Loucy (cell line): ENCODE measurements at regions not wholly inside any gene's neighbourhood (a gene's known extent, or its start where the extent isn't known, plus 50 kb on each side); places are given as distances from the start of the nearest gene placed in this dataset.

Experiments used
- H2AFZ ChIP-seq: fragments of 200-600 bp; sonication (generic); 2 replicates; pipeline ENCODE4 v1.6.0; 2016; ENCODE audit warnings: antibody characterized with exemption, mild to moderate bottlenecking, low read length, moderate library complexity
- H3F3A ChIP-seq: fragments of 200-600 bp; 2 replicates; pipeline ENCODE4 v1.6.0; 2016; ENCODE audit warnings: antibody characterized with exemption, low read depth, mild to moderate bottlenecking
- H3K27me3 ChIP-seq: fragments of 200-600 bp; sonication (generic); 2 replicates; pipeline ENCODE4 v1.6.1; 2014; ENCODE audit warnings: low read length, mild to moderate bottlenecking; ENCODE audit not compliant: insufficient read depth, poor library complexity, severe bottlenecking
- H3K36me3 ChIP-seq: fragments of 200-600 bp; sonication (generic); 2 replicates; pipeline ENCODE4 v1.6.1; 2016; ENCODE audit warnings: low read length; ENCODE audit not compliant: insufficient read depth
- H3K4me1 ChIP-seq: fragments of 200-600 bp; sonication (generic); 2 replicates; pipeline ENCODE4 v1.5.1; 2014; ENCODE audit warnings: low read length, mild to moderate bottlenecking; ENCODE audit not compliant: insufficient read depth, poor library complexity, severe bottlenecking
- H3K4me2 ChIP-seq: fragments of 200-600 bp; sonication (generic); 2 replicates; pipeline ENCODE4 v1.6.0; 2014; ENCODE audit warnings: antibody characterized with exemption, low read length, low read depth, mild to moderate bottlenecking; ENCODE audit not compliant: poor library complexity, severe bottlenecking
- H3K4me3 ChIP-seq: fragments of 200-600 bp; sonication (generic); 2 replicates; pipeline ENCODE4 v1.5.1; 2014; ENCODE audit warnings: low read length, mild to moderate bottlenecking, mixed read lengths; ENCODE audit not compliant: poor library complexity, severe bottlenecking
- H3K79me2 ChIP-seq: fragments of 200-600 bp; sonication (generic); 2 replicates; pipeline ENCODE4 v1.6.1; 2014; ENCODE audit warnings: low read length; ENCODE audit not compliant: insufficient read depth
- H3K9ac ChIP-seq: fragments of 200-600 bp; sonication (generic); 2 replicates; pipeline ENCODE4 v1.6.0; 2014; ENCODE audit warnings: mild to moderate bottlenecking, low read depth, low read length, moderate library complexity; ENCODE audit not compliant: poor library complexity, severe bottlenecking
- H3K9me2 ChIP-seq: fragments of 200-600 bp; sonication (generic); replicated peaks from 2 replicates; pipeline ENCODE4 v1.6.1; 2016; ENCODE audit warnings: low read depth, low read length, mixed read lengths
- H3K9me3 ChIP-seq: fragments of 200-600 bp; sonication (generic); 2 replicates; pipeline ENCODE4 v1.6.1; 2014; ENCODE audit warnings: mild to moderate bottlenecking, antibody characterized with exemption, low read length, low read depth; ENCODE audit not compliant: insufficient read depth
- H4K20me1 ChIP-seq: fragments of 200-600 bp; sonication (generic); 2 replicates; pipeline ENCODE4 v1.6.0; 2014; ENCODE audit warnings: antibody characterized with exemption, low read length, mild to moderate bottlenecking; ENCODE audit not compliant: insufficient read depth, poor library complexity, severe bottlenecking
- CTCF ChIP-seq: fragments of 200-600 bp; sonication (generic); conservative IDR thresholded peaks from 2 replicates; pipeline ENCODE4 v1.5.1; 2014; ENCODE audit warnings: mild to moderate bottlenecking, antibody characterized with exemption, low read length
- EZH2phosphoT487 ChIP-seq: fragments of 200-600 bp; IDR thresholded peaks from 2 replicates; pipeline ENCODE4 v1.6.1; 2018; ENCODE audit warnings: antibody characterized with exemption, mild to moderate bottlenecking, moderate library complexity, borderline replicate concordance

GRCh38 chr3:89576417-89576816 lies 469.0 kb downstream of the EPHA3 start:
- Histone ChIP-seq H3K36me3 (no peaks in the 10 kb centered on the region), H3K4me3 (no peak overlapping the region)

GRCh38 chr3:89577637-89578530 lies 470.5 kb downstream of the EPHA3 start:
- no peak overlapping the region for H3K9ac ChIP-seq
- no peaks in the 10 kb centered on the region for H3K9me2 ChIP-seq
- TF ChIP-seq EZH2phosphoT487 (no peak), CTCF (no peak)
- no peaks in the 10 kb centered on the region for H3K4me1 ChIP-seq
- no peak overlapping the region for H2AFZ ChIP-seq
- no peak overlapping the region for H3K4me2 ChIP-seq
- H3F3A ChIP-seq, result no peaks in the 10 kb centered on the region
- H3K4me3 ChIP-seq, result no peak overlapping the region
- H3K9me3 ChIP-seq, result no peaks in the 10 kb centered on the region
- no peaks in the 10 kb centered on the region for H4K20me1 ChIP-seq
- H3K79me2 ChIP-seq, result no peaks in the 10 kb centered on the region
- H3K27me3 ChIP-seq, result no peaks in the 10 kb centered on the region
- no peaks in the 10 kb centered on the region for H3K36me3 ChIP-seq

More at GRCh38 chr3:89576417-89576816, 469.0 kb downstream of the EPHA3 start:
- Histone ChIP-seq H3K27me3 (no peaks in the 10 kb centered on the region), H3K9me3 (no peaks in the 10 kb centered on the region), H3K4me1 (no peaks in the 10 kb centered on the region), H3K9me2 (no peaks in the 10 kb centered on the region), H4K20me1 (no peaks in the 10 kb centered on the region), H2AFZ (no peak overlapping the region), H3K4me2 (no peak overlapping the region), H3K79me2 (no peaks in the 10 kb centered on the region), H3F3A (no peaks in the 10 kb centered on the region), H3K9ac (no peak overlapping the region)
- no peak for TF ChIP-seq CTCF
- no peak for TF ChIP-seq EZH2phosphoT487

- TF ChIP-seq CTCF (no peak), EZH2phosphoT487 (no peak)
These were observed 473.4 kb downstream of the EPHA3 start for GRCh38 chr3:89580859-89581258.

More at GRCh38 chr3:89580859-89581258, 473.4 kb downstream of the EPHA3 start:
- H3K9me3 ChIP-seq, result no peaks in the 10 kb centered on the region
- no peaks in the 10 kb centered on the region for H3K27me3 ChIP-seq
- no peak overlapping the region for H2AFZ ChIP-seq
- no peak overlapping the region for H3K4me3 ChIP-seq
- no peaks in the 10 kb centered on the region for H3K36me3 ChIP-seq
- no peak overlapping the region for H3K9ac ChIP-seq
- no peaks in the 10 kb centered on the region for H3F3A ChIP-seq
- no peaks in the 10 kb centered on the region for H3K79me2 ChIP-seq
- no peak overlapping the region for H3K4me2 ChIP-seq
- H3K9me2 ChIP-seq, result no peaks in the 10 kb centered on the region
- H4K20me1 ChIP-seq, result no peaks in the 10 kb centered on the region
- H3K4me1 ChIP-seq, result no peaks in the 10 kb centered on the region
